ENCODE measurements at regions not wholly inside any gene's neighbourhood (a gene's known extent, or its start where the extent isn't known, plus 50 kb on each side); places are given as distances from the start of the nearest gene placed in this dataset.

DNA sequence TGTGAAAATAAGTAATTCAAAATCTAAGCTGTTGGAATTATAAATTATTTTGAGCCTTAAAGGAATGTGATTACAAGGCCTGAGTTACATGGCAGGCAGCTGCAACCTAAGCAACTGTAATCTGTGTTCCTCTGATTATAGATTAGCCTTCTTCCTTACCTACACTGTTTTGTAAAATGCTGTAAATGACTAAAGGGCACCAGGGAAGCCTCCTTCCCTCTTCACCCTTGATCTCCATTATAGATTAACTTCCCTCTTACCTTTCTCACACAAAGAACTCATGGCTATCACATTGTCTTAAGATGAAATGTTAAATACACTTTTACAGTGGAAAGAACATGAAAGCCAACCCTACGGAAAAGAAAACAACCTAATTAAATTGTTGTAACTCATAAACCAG lies 423.7 kb upstream of the KLF12 start:
- TF ChIP-seq, protein P1, sequence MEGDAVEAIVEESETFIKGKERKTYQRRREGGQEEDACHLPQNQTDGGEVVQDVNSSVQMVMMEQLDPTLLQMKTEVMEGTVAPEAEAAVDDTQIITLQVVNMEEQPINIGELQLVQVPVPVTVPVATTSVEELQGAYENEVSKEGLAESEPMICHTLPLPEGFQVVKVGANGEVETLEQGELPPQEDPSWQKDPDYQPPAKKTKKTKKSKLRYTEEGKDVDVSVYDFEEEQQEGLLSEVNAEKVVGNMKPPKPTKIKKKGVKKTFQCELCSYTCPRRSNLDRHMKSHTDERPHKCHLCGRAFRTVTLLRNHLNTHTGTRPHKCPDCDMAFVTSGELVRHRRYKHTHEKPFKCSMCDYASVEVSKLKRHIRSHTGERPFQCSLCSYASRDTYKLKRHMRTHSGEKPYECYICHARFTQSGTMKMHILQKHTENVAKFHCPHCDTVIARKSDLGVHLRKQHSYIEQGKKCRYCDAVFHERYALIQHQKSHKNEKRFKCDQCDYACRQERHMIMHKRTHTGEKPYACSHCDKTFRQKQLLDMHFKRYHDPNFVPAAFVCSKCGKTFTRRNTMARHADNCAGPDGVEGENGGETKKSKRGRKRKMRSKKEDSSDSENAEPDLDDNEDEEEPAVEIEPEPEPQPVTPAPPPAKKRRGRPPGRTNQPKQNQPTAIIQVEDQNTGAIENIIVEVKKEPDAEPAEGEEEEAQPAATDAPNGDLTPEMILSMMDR (IDR thresholded peaks at IDR 0.05; ENCODE audit: insufficient read depth, low read length, poor library complexity, severe bottlenecking), result no peak
- TF ChIP-seq EZH2phosphoT487 (conservative IDR thresholded peaks at IDR 0.05; ENCODE audit: low read length), result no peak

Measured in SU-DHL-6 (cell line).